ENCODE measurements at regions not wholly inside any gene's neighbourhood (a gene's known extent, or its start where the extent isn't known, plus 50 kb on each side); places are given as distances from the start of the nearest gene placed in this dataset.
"Not testable (repeated sequence)": the region's sequence is repeated elsewhere in the genome, so short reads cannot be mapped to it uniquely, and the experiment has no call there.

GRCh38 chr3:153050978-153051377, 111.0 kb upstream of the RAP2B start:
- Mint-ChIP-seq H3K36me3 (ENCODE audit: unreplicated experiment) (no peaks in the 10 kb centered on the region), H3K4me3 (ENCODE audit: unreplicated experiment) (no peak overlapping the region), H3K27me3 (ENCODE audit: unreplicated experiment) (no peaks in the 10 kb centered on the region), H3K4me1 (ENCODE audit: low read depth, unreplicated experiment) (peaks cover 17% of the 10 kb centered on the region), H3K9me3 (ENCODE audit: unreplicated experiment) (no peaks in the 10 kb centered on the region), H3K27ac (ENCODE audit: unreplicated experiment) (no peak overlapping the region)
- DNase-seq: no peak
- TF ChIP-seq, protein P1, sequence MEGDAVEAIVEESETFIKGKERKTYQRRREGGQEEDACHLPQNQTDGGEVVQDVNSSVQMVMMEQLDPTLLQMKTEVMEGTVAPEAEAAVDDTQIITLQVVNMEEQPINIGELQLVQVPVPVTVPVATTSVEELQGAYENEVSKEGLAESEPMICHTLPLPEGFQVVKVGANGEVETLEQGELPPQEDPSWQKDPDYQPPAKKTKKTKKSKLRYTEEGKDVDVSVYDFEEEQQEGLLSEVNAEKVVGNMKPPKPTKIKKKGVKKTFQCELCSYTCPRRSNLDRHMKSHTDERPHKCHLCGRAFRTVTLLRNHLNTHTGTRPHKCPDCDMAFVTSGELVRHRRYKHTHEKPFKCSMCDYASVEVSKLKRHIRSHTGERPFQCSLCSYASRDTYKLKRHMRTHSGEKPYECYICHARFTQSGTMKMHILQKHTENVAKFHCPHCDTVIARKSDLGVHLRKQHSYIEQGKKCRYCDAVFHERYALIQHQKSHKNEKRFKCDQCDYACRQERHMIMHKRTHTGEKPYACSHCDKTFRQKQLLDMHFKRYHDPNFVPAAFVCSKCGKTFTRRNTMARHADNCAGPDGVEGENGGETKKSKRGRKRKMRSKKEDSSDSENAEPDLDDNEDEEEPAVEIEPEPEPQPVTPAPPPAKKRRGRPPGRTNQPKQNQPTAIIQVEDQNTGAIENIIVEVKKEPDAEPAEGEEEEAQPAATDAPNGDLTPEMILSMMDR (IDR thresholded peaks at IDR 0.05; ENCODE audit: partially characterized antibody, unreplicated experiment): no peak

GRCh38 chr3:153051427-153052095, 110.5 kb upstream of the RAP2B start:
- Mint-ChIP-seq H3K36me3 (ENCODE audit: unreplicated experiment) (no peaks in the 10 kb centered on the region), H3K4me1 (ENCODE audit: low read depth, unreplicated experiment) (peaks cover 17% of the 10 kb centered on the region), H3K9me3 (ENCODE audit: unreplicated experiment) (no peaks in the 10 kb centered on the region), H3K27me3 (ENCODE audit: unreplicated experiment) (no peaks in the 10 kb centered on the region), H3K4me3 (ENCODE audit: unreplicated experiment) (peak overlapping the region; percentile 26), H3K27ac (ENCODE audit: unreplicated experiment) (peak overlapping the region; percentile 84)
- TF ChIP-seq, protein P1 (IDR thresholded peaks at IDR 0.05; ENCODE audit: partially characterized antibody, unreplicated experiment): no peak
- DNase-seq: no peak

- no peaks in the 10 kb centered on the region for H3K36me3 Mint-ChIP-seq (ENCODE audit: unreplicated experiment)
- TF ChIP-seq, protein P1 (IDR thresholded peaks at IDR 0.05; ENCODE audit: partially characterized antibody, unreplicated experiment): no peak
- peak; percentile 28 for DNase-seq
- H3K27me3 Mint-ChIP-seq (ENCODE audit: unreplicated experiment): no peaks in the 10 kb centered on the region
- peaks cover 17% of the 10 kb centered on the region for H3K4me1 Mint-ChIP-seq (ENCODE audit: low read depth, unreplicated experiment)
- H3K9me3 Mint-ChIP-seq (ENCODE audit: unreplicated experiment): no peaks in the 10 kb centered on the region
- no peak overlapping the region for H3K4me3 Mint-ChIP-seq (ENCODE audit: unreplicated experiment)
- peak overlapping the region; percentile 84 for H3K27ac Mint-ChIP-seq (ENCODE audit: unreplicated experiment)
Observed at GRCh38 chr3:153052096-153052460, 109.9 kb upstream of the RAP2B start.

- Mint-ChIP-seq H3K9me3 (ENCODE audit: unreplicated experiment) (no peaks in the 10 kb centered on the region), H3K4me1 (ENCODE audit: low read depth, unreplicated experiment) (peaks cover 17% of the 10 kb centered on the region), H3K4me3 (ENCODE audit: unreplicated experiment) (no peak overlapping the region), H3K36me3 (ENCODE audit: unreplicated experiment) (no peaks in the 10 kb centered on the region), H3K27ac (ENCODE audit: unreplicated experiment) (peak overlapping the region; percentile 38), H3K27me3 (ENCODE audit: unreplicated experiment) (no peaks in the 10 kb centered on the region)
- TF ChIP-seq, protein P1 (IDR thresholded peaks at IDR 0.05; ENCODE audit: partially characterized antibody, unreplicated experiment): no peak
- DNase-seq: no peak
Observed at GRCh38 chr3:153055217-153055616, 106.8 kb upstream of the RAP2B start.

GRCh38 chr3:153055779-153056178, 106.2 kb upstream of the RAP2B start:
- Mint-ChIP-seq H3K27ac (ENCODE audit: unreplicated experiment) (peak overlapping the region; percentile 38), H3K27me3 (ENCODE audit: unreplicated experiment) (no peaks in the 10 kb centered on the region), H3K9me3 (ENCODE audit: unreplicated experiment) (no peaks in the 10 kb centered on the region), H3K36me3 (ENCODE audit: unreplicated experiment) (no peaks in the 10 kb centered on the region), H3K4me3 (ENCODE audit: unreplicated experiment) (no peak overlapping the region), H3K4me1 (ENCODE audit: low read depth, unreplicated experiment) (peaks cover 17% of the 10 kb centered on the region)
- TF ChIP-seq, protein P1 (IDR thresholded peaks at IDR 0.05; ENCODE audit: partially characterized antibody, unreplicated experiment): no peak
- no peak for DNase-seq

DNA sequence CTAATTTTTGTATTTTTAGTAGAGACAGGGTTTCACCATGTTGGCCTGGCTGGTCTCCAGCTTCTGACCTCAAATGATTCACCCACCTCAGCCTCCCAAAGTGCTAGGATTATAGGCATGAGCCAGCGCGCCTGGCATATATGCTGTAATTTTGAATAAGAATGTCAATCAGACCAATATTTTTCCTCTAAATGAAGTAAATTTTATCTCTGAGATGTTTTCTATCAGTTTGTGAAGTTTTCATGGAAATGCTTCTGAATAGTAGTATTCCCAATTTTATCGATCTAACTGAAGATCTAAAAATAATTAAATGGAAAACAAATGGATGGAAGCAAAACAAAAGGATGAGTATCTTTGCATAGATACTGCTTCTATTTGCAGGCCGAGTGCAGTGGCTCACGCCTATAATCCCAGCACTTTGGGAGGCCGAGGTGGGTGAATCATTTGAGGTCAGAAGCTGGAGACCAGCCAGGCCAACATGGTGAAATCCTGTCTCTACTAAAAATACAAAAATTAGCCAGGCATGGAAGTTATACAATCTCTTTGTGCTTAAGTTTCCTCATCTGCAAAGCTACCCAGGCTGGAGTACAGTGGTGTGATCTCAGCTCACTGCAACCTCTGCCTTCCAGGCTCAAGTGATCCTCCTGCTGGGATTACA, 103.9 kb upstream of the RAP2B start:
- H3K4me3 Mint-ChIP-seq (ENCODE audit: unreplicated experiment); H3K4me1 Mint-ChIP-seq (ENCODE audit: low read depth, unreplicated experiment); DNase-seq; H3K36me3 Mint-ChIP-seq (ENCODE audit: unreplicated experiment); H3K9me3 Mint-ChIP-seq (ENCODE audit: unreplicated experiment); H3K27ac Mint-ChIP-seq (ENCODE audit: unreplicated experiment); H3K27me3 Mint-ChIP-seq (ENCODE audit: unreplicated experiment): not testable (repeated sequence)
